DMS114 treated with DMSO at 0.1 percent for 48 hours (cell line): ENCODE measurements at regions not wholly inside any gene's neighbourhood (a gene's known extent, or its start where the extent isn't known, plus 50 kb on each side); places are given as distances from the start of the nearest gene placed in this dataset.

Experiments used
- DNase-seq: peaks from one replicate; lab custom pipeline; 2025; ENCODE audit not compliant: unreplicated experiment; lab: John Stamatoyannopoulos, UW

GRCh38 chr20:17100506-17100905 lies 126.3 kb upstream of the PCSK2 start:
- no peak for DNase-seq

GRCh38 chr20:17107127-17107526 lies 119.7 kb upstream of the PCSK2 start:
- no peak for DNase-seq

GRCh38 chr20:17108896-17109295 lies 117.9 kb upstream of the PCSK2 start:
- no peak for DNase-seq

GRCh38 chr20:17109307-17109706 lies 117.5 kb upstream of the PCSK2 start:
- DNase-seq = no peak

- no peak for DNase-seq
Observed at GRCh38 chr20:17128206-17128605, 98.6 kb upstream of the PCSK2 start.

GRCh38 chr20:17129089-17129488 lies 97.8 kb upstream of the PCSK2 start:
- DNase-seq = no peak

- DNase-seq = no peak
Observed at GRCh38 chr20:17137692-17138091, 89.1 kb upstream of the PCSK2 start.

- no peak for DNase-seq
Observed at GRCh38 chr20:17138237-17138636, 88.6 kb upstream of the PCSK2 start.

GRCh38 chr20:17140894-17141293 lies 85.9 kb upstream of the PCSK2 start:
- no peak for DNase-seq

- DNase-seq = no peak
Observed at GRCh38 chr20:17141568-17141967, 85.3 kb upstream of the PCSK2 start.

- DNase-seq = no peak
Observed at GRCh38 chr20:17142666-17143065, 84.2 kb upstream of the PCSK2 start.

GRCh38 chr20:17150858-17151257 lies 76.0 kb upstream of the PCSK2 start:
- no peak for DNase-seq

- no peak for DNase-seq
Observed at GRCh38 chr20:17155401-17155800, 71.4 kb upstream of the PCSK2 start.

- DNase-seq = no peak
Observed at GRCh38 chr20:17158701-17159100, 68.1 kb upstream of the PCSK2 start.

- DNase-seq = no peak
Observed at GRCh38 chr20:17161673-17162481, 65.0 kb upstream of the PCSK2 start.

GRCh38 chr20:17168026-17168612 lies 58.7 kb upstream of the PCSK2 start:
- no peak for DNase-seq

- no peak for DNase-seq
Observed at GRCh38 chr20:17169585-17170136, 57.2 kb upstream of the PCSK2 start.

GRCh38 chr20:17171746-17172280 lies 55.0 kb upstream of the PCSK2 start:
- DNase-seq = no peak

GRCh38 chr20:17172836-17173516 lies 53.9 kb upstream of the PCSK2 start:
- no peak for DNase-seq
